GM18909 (cell line): ENCODE measurements at regions not wholly inside any gene's neighbourhood (a gene's known extent, or its start where the extent isn't known, plus 50 kb on each side); places are given as distances from the start of the nearest gene placed in this dataset.
A peak's percentile ranks its signal among the peaks of the same experiment; 100 is the strongest.
"Not testable (repeated sequence)": the region's sequence is repeated elsewhere in the genome, so short reads cannot be mapped to it uniquely, and the experiment has no call there.

Experiments
- ATAC-seq: cut with Tn5 transposase; IDR thresholded peaks from one replicate; pipeline ENCODE4 v1.9.1; 2021; ENCODE audit warnings: mild to moderate bottlenecking; ENCODE audit not compliant: unreplicated experiment, poor library complexity

DNA sequence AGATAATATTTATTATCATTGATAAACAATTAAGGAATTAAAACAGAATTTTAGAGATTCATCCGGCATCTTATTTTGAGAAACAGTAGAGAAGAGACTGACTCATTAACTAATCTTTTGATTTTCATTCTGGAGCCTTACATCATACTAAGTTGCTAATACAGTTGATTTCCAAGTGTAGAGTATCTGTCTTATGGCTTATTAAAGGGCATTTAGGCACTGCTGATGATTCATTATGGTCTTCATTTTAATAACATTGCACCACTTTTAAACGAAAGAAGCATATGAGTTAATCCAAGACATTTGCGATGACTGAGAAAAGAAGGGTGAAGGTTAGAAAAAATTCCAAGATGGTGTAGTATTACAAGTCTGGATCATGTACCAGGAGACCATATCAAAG is 186.0 kb upstream of the CACNA2D1 start:
- ATAC-seq = no peak

DNA sequence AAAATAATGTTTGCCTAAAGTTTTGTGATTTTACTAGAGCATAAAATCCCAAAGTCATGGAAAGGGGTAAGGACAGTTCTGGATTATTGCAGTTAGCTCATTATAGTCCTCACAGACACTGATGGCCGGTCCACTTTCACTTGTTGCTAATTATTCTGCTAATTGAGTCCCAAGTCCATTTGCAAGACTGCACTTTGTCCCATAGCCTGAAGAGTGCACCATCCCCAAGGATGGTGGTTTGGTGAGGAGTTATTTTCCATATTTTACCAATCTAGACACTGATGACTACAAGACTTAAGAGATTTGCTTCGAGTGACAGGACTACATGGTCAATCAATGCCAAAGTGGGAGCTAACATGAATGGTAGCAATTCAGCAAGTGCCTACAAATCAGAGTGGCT is 181.8 kb upstream of the CACNA2D1 start:
- no peak for ATAC-seq

DNA sequence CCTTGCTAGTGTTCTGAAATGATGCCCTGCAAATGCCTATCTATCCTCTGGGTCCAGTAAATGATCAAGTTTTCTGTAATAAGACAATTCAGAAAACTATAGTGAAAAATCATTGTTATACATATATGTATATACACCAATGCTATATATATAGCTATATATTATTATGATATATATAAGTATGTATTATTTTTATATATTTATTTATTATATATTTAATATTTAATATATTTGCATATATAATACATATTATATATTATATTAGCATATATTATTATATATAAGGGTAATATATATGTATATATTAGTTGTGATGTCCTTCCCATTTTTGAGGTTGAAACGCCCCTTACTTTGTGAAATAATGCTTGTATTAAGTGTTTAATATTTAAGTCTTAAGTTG is 181.4 kb upstream of the CACNA2D1 start:
- no peak for ATAC-seq

DNA sequence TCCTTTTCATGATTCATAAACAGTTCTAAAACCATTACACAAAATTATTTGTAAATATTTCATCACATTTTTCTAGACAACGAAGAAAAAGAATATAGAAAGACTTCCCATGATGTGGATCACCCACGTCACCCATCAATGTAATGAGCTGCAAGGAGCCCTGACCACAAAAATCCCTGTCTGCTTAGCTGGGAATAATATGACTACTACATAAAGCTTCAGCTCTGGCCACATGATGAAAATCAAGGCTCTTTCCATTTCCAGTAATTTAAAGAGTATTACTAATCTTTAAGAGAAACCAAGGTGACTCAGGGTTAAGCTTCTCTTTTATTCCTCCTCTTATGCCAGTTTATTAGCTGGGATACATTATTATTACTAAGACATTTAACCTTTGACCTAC is 180.8 kb upstream of the CACNA2D1 start:
- ATAC-seq = no peak

DNA sequence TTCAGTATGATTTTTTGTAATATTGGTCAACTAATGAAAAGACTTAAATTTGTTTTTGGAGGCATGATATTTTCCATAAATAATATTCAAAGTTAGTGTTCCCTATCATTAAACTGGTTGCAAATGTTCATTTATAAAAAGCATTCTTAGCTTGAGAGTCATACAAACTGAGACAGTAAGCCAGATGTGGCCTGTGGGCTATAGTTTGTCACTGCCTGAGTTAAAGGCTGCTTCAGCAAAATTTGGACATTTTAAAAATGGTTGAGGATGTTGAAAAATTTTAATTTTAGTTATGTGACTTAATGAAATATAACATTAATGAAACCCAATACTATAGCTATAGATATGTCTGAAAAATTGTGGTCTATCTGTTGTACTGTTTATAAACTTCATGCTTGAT is 180.2 kb upstream of the CACNA2D1 start:
- ATAC-seq = no peak

DNA sequence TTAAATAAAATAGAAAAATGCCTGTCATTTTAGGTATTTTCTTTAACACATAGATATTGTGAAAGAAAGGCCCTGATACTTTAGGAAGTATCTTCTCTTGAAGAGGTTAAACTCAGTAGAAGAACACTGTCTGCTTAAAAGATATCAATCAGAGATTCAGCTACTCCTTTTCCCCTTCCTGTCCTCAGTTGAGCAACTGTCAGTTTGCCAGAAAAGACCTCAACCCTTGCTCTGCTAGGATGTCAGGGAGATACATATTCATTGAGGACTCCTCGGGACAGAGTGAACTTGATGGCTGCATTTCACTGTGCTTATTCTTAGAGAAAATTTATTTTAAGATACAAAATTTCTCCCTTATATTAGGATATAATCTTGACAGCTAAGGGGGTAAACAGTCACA is 173.6 kb upstream of the CACNA2D1 start:
- ATAC-seq = no peak

DNA sequence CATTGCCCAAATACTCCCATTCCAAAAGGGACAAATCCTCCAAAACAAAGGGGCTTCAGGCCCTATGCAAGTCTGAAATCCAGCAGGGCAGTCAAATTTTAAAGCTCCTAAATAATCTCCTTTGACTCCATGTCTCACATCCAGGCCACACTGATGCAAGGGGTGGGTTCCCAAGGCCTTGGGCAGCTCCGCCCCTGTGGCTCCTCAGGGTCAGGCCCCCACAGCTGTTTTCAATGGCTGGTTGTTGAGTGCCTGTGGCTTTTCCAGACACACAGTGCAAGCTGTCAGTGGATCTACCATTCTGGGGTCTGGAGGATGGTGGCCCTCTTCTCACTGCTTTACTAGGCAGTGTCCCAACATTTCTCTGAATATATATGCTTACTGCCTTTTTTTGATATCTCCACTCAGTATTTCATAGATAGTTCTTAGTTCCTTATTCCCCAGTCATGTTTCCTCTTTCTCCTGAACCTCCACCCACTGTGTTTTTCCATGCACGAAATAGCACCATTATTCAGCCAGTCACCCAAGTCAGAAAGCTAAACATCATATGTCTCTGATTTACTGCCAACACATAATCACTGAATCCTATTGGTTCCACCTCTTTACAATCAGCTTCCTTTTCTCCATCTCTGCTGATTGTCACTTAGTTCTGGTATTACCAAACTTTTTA is 172.6 kb upstream of the CACNA2D1 start:
- no peak for ATAC-seq

DNA sequence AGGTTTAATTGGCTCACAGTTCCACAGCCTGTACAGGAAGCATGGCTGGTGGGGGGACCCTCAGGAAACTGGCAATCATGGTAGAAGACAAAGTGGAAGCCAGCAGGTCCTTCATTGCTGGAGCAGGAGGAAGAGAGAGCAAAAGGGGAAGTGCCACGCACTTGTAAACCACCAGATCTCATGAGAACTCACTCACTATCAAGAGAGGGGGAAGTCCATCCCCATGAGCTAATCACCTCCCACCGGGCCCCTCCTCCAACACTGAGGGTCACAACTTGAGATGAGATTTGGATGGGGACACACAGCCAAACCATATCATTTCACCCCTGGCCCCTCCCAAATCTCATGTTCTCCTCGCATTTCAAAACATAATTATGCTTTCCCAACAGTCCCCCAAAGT is 171.9 kb upstream of the CACNA2D1 start:
- peak; percentile 79 for ATAC-seq

DNA sequence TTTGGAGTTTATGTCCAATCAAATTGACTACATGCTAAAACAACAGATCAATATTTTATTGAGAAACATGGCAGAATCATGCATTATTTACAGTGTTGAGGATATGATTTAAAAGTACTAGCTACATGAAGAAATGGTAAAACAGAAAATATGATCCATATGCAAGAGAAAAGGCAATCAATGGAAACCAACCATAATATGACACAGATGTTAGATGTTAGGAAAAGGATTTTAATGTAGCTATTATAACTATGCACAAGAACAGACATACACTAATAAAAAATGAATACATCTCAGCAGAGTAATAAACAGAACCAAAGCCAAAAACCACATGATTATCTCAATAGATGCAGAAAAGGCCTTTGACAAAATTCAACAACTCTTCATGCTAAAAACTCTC is 166.2 kb upstream of the CACNA2D1 start:
- ATAC-seq = no peak

DNA sequence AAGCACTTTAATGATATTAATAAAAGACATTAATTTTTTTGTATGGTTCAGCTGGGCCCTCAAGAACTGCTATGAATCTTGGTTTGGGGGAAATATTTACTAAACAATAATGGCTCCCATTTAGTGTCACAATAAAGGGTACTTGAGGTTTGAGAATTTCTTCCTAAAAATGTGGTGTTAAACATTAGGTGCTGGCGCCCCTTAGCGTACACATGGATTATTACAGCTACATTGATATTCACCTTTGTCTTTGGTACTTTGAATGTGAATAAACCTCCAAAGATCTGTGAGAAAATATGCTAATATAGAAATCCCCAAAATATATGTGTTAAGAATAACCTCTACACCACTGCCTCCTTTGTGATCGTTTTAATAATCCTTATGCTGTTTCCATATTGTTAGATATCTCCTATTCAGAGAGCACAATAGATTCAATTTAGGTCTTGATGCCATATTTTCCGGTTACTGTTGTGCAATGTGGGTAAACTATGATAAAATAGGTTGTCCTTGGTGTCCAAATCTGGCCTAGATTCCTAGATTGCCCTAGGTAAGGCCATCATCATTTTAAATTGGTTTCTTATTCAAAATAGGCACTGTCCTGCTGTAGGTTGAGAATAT is 161.8 kb upstream of the CACNA2D1 start:
- peak; percentile 74 for ATAC-seq

DNA sequence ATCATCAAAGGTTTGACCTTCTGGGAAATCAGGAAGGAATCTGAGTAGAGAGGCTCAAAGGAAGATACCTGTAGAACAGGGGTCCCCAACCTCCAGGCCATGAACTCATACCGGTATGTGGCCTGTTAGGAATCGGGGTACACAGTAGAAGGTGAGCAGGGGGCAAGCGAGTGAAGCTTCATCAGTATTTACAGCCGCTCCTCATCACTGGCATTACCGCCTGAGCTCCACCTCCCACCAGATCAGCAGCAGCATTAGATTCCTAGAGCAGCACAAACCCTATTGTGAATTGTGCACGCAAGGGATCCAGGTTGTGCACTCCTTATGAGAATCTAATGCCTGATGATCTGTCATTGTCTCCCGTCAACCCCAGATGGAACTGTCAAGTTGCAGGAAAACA is 158.5 kb upstream of the CACNA2D1 start:
- ATAC-seq = no peak

DNA sequence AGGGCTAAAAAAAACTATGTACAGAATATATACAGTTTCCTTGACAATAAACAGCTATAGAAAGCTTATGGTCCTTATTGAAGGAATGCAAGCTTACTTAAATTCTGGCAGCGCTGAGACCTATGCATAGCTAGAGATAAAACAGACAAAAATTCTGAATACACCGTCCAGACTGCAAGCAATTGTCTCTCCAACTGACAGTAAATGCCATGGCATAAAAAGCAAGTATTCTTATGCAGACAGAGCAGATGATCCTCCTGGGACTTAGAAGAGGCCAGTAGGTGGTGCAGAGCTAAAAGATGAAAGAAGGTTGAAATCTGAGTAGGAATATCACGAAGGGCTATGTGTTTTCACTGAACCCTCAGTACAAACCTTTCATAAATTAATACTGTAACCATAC is 157.0 kb upstream of the CACNA2D1 start:
- no peak for ATAC-seq

DNA sequence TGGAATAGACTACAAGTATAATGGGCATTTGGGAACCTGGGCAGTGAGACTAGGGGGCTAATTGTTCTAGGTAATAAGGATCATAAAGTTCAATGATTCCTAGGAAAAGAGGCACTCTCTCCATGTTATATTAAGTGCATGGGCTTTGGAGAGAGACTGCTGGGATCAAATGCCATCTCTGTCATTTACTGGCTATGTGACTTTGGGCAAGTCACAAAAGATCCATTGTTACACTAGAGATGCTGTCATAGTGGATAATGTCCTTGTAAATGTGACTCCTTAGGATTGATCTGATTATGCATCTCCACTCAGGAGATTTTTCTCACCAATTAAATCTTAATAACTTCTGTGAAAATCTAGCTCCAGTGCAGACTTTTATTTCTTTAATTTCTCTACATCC is 156.3 kb upstream of the CACNA2D1 start:
- ATAC-seq = no peak

DNA sequence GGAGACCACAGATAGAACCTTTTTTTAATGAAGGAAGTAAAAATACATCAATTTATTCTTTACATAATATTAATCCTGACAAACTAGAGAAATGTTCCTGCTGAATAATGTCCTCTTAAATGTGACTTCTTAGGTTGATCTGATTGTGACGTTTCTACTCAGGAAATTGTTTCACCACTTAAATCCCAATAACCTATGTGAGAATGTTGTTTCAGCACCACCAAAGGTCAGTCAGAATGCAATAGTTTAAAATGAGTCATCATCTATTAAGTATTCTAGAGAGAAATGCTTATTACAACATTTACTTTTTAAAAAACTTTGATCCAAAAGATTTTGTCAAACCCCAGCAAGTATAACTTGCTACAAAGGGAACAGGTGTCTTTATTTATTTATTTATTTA is 155.4 kb upstream of the CACNA2D1 start:
- ATAC-seq = no peak

DNA sequence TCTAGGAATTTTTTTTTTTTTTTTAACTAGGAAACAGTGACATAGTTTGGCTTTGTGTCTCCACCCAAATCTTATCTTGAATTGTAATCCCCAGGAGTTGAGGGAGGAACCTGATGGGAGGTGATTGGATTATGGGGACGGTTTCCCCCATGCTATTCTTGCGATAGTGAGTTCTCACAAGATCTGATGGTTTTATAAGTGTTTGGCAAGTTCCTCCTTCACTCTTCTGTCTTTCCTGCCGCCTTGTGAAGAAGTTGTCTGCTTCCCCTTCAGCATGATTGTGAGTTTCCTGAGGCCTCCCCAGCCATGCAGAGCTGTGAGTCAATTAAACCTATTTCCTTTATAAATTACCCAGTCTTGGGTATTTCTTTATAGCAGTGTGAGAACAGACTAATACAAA is 152.2 kb upstream of the CACNA2D1 start:
- not testable (repeated sequence) for ATAC-seq

DNA sequence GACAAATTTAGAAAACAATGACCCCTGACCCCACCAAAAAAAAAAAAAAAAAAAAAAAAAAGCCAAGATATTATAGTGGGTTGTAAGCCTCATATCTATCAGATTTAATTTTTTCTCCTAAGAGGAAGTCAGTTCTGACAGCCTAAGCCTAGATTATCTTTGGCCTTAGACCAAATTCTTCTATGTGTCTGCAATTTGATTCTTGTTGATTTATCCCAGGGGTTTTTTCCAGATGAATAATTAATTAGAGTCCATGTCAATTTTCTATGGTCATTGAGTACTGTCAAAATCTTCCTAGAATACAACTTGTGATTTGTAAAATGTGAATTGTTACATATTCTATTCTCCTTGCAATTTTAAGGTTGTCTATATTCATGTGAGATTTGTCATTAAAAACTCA is 151.6 kb upstream of the CACNA2D1 start:
- no peak for ATAC-seq

DNA sequence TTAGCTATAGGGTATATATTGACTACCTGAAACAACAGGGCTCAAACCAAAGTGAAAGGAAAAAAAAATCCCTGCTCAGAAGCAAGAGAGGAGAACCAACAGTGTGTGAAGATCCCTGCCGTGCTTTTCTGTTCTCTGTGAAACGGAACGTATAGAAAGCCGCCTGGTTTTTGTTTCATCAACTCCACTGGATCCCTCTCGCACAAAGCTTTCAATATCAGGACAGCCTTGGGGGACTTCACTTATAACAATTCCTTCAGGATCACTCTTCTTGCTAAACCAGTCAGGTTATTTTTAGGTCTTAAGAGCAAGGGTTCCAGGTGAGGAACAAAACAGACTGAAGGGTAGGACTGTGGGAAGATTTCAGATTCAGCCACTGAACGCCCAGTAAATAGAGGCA is 151.1 kb upstream of the CACNA2D1 start:
- no peak for ATAC-seq

DNA sequence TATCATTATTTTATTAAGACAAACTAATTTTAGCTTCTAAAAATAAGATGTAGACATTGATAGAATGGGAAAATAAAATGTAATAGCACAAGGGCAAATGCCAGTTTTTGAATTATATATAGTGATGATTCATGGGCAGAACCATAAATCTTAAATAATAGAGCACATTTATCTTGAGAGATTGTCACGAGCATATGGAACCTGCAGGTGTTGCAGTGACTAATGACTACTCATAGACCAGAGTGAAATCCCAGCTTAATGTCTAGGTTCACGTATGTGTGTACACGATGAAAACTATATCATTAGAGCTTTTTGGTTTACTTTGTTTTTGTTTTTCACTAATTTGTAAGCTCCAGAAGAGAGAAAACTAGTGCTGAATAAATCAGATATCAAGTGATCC is 150.2 kb upstream of the CACNA2D1 start:
- no peak for ATAC-seq

DNA sequence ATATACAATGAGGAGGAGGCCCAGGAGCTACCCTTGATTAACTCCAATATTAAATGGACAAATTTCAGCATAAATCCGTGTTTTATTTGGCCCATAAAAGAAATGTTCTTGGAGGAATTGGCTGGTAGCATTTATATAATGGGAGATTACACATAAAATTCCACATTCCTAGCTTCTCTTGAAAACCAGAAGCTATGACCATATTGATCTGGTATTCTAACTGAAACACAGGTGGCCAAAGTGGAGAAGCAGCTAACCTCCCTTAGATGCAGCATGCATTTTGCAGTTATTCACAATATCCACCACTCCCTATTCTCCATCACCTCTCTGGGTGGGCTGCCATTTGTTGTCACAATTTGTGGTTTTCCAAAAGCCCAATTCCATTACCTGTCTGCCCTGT is 148.8 kb upstream of the CACNA2D1 start:
- ATAC-seq = no peak

DNA sequence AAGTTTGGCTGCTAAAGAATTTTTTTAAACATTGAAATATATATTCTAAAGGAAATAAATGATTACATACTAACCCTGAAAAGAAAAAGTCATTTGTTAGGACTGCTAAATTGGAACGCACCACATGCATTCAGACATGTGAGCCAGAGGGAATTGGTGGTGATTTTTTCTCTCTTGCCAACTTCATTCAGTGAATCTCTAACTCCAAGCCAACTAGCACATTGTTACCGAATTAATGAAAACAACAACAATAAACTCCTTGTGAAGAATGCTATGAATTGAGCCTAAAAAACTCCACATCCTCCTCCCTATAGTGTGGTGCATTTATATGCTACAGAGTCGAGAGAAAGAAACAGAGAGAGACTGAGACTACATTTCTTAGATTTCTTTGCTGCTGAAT is 135.5 kb upstream of the CACNA2D1 start:
- no peak for ATAC-seq

DNA sequence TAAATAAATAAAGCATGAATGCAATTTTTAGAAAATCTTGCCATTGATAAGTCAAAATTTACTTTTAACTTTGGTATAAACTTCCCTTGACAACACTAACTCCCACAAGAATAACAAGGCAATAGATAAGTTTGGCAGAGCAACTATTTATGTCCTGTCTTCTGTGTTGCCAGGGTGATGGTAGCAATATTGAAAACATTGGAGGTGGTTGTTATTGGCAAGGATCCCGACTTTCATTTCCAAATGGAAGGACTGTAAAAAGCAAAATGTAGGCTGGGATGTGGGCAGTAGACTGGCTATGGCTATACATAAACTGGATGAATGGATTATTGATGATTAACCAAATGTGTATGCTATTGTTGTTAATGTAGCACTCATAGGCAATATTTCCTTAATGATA is 134.9 kb upstream of the CACNA2D1 start:
- no peak for ATAC-seq

DNA sequence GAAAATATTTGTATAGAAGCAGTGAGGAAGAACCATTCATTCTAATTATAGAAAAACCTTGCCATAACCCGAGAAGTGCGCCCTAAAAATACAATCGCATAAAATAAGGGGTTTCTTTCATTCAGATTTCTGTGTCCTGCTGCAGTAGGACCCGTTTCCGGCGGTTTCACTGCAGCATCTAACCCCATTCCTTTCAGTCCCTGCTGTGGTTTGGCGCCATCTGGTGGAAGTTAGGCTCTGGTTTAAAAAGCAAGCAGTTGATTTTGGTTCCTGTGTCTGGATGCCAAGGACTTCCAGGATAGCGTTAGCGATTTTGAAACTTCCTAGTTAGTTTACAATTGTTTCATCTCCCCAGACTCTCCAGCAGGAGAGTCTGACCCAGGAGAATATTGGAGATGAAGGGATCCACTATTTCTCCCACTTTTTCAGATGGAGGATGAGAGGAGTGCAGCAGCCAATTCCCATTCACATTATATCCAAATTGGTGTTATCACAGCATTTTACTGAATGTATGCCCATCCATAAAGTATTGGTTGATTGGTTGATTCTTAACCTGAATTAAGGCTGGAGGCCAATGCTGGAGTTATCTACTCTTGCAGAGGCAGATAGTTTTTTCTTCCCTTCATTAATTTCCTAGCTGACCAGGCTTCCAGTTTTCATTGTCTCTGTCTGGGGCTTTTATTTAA is 128.8 kb upstream of the CACNA2D1 start:
- peak; percentile 97 for ATAC-seq
